ENCODE measurements at regions not wholly inside any gene's neighbourhood (a gene's known extent, or its start where the extent isn't known, plus 50 kb on each side); places are given as distances from the start of the nearest gene placed in this dataset.
"Not testable (repeated sequence)": the region's sequence is repeated elsewhere in the genome, so short reads cannot be mapped to it uniquely, and the experiment has no call there.

DNA sequence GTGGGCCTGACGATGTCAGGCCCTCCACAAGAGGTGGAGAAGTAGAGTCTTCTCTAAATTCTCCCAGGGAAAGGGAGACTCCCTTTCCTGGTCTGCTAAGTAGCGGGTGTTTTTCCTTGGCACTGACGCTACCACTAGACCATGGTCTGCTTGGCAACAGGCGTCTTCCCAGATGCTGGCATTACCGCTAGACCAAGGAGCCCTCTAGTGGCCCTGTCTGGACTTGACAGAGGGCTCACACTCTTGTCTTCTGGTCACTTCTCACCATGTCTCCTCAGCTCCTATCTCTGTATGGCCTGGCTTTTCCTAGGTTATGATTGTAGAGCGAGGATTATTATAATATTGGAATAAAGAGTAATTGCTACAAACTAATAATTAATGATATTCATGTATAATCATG lies 51.1 kb upstream of the RASSF6 start:
- H3K36me3 ChIP-seq (ENCODE audit: control insufficient read depth in 2 of 2, extremely low read depth in 1 of 2, insufficient read depth in 1 of 2, low read length in 1 of 2); H3K36me3 Mint-ChIP-seq; H3K4me1 Mint-ChIP-seq; H3K27me3 Mint-ChIP-seq; H3K27me3 ChIP-seq (replicated peaks in 1 of 2; ENCODE audit: control insufficient read depth in 2 of 2, extremely low read depth in 1 of 2, insufficient read depth in 2 of 2, low read length in 1 of 2); H3K4me3 Mint-ChIP-seq; H3K4me3 ChIP-seq (ENCODE audit: control insufficient read depth in 1 of 2, extremely low read depth in 1 of 2, low read length in 1 of 2); H3K9me3 ChIP-seq; DNase-seq; H3K27ac Mint-ChIP-seq; H3K4me1 ChIP-seq (ENCODE audit: control insufficient read depth in 1 of 2, extremely low read depth in 1 of 2, insufficient read depth in 2 of 2, low read length in 2 of 2); POLR2A ChIA-PET; ATAC-seq (replicated peaks in 1 of 4); H3K27ac ChIP-seq (ENCODE audit: low read length); CTCF ChIA-PET; H3K9me3 Mint-ChIP-seq: not testable (repeated sequence)
- no CpG with 5 or more reads among the region's 6 CpGs for WGBS (ENCODE audit: insufficient coverage)

DNA sequence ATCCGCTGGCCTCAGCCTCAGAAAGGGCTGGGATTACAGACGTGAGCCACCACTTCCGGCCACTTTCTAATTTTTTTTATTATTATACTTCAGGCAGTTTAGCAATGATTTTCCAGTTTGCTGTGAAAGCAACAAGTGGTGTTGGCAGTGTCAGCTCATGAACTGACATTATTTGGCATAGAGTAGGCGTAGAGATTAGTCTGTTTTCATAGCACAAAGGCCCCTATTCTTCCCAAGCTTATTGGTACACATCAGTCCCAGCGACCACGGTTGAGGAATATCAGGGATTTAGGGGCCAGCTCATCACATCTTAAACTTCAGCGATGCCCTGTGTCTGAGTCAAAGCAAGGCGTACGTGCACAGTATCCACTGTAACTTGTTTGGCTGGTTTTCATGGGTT lies 53.0 kb upstream of the RASSF6 start:
- H3K9me3 ChIP-seq = no peaks in the 10 kb centered on the region
- Mint-ChIP-seq H3K27ac (no peak overlapping the region), H3K27me3 (no peaks in the 10 kb centered on the region), H3K4me1 (no peaks in the 10 kb centered on the region), H3K9me3 (no peaks in the 10 kb centered on the region), H3K36me3 (no peaks in the 10 kb centered on the region), H3K4me3 (no peak overlapping the region)
- H3K27ac ChIP-seq (ENCODE audit: low read length) = no peak overlapping the region
- WGBS (ENCODE audit: insufficient coverage) = 60% methylated on average over 1 of the region's 9 CpGs
- no peak overlapping the region for H3K4me3 ChIP-seq (ENCODE audit: control insufficient read depth in 1 of 2, extremely low read depth in 1 of 2, low read length in 1 of 2)
- ATAC-seq (replicated peaks in 1 of 4) (no peak), DNase-seq (no peak)
- ChIA-PET CTCF (interaction anchor here in 1 of 2 donors (0.7 kb wide), 1 partner anchor 9 kb away, joined by 3 read pairs; no protein-coding TSS in a partner anchor), POLR2A (interaction anchor here in 1 of 2 donors (0.7 kb wide), 1 partner anchor 104 kb away, joined by 7 read pairs; no protein-coding TSS in a partner anchor)
- H3K36me3 ChIP-seq (ENCODE audit: control insufficient read depth in 2 of 2, extremely low read depth in 1 of 2, insufficient read depth in 1 of 2, low read length in 1 of 2) = no peaks in the 10 kb centered on the region
- no peaks in the 10 kb centered on the region for H3K4me1 ChIP-seq (ENCODE audit: control insufficient read depth in 1 of 2, extremely low read depth in 1 of 2, insufficient read depth in 2 of 2, low read length in 2 of 2)
- no peaks in the 10 kb centered on the region for H3K27me3 ChIP-seq (replicated peaks in 1 of 2; ENCODE audit: control insufficient read depth in 2 of 2, extremely low read depth in 1 of 2, insufficient read depth in 2 of 2, low read length in 1 of 2)

DNA sequence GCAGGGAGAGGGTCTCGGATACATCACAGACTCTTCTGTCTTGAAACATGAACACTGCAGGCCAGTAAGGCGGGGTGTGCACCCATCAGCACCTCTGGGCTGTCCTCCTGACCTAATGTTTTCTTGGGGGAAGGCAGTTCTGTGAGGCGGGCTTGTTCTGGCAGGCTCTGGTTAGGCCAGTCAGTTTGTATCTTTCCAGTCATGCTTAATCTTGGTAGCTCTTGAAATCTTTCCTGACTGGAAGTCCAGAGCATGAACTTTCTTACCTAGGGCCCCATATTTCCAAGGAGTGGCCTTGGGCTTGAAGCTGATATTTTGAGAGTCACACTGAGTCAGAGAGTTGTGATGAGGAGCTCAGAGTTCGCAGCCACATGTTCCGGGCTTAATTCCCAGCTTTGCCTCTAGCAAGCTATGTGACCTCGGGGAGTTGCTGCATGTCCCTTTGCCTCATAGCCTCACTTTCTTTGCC lies 54.2 kb upstream of the RASSF6 start:
- Mint-ChIP-seq H3K36me3 (no peaks in the 10 kb centered on the region), H3K4me1 (no peaks in the 10 kb centered on the region), H3K9me3 (no peaks in the 10 kb centered on the region), H3K27me3 (no peaks in the 10 kb centered on the region), H3K4me3 (no peak overlapping the region), H3K27ac (no peak overlapping the region)
- Histone ChIP-seq H3K9me3 (no peaks in the 10 kb centered on the region), H3K4me3 (ENCODE audit: control insufficient read depth in 1 of 2, extremely low read depth in 1 of 2, low read length in 1 of 2) (no peak overlapping the region), H3K27me3 (replicated peaks in 1 of 2; ENCODE audit: control insufficient read depth in 2 of 2, extremely low read depth in 1 of 2, insufficient read depth in 2 of 2, low read length in 1 of 2) (no peaks in the 10 kb centered on the region), H3K27ac (ENCODE audit: low read length) (no peak overlapping the region), H3K4me1 (ENCODE audit: control insufficient read depth in 1 of 2, extremely low read depth in 1 of 2, insufficient read depth in 2 of 2, low read length in 2 of 2) (no peaks in the 10 kb centered on the region), H3K36me3 (ENCODE audit: control insufficient read depth in 2 of 2, extremely low read depth in 1 of 2, insufficient read depth in 1 of 2, low read length in 1 of 2) (no peaks in the 10 kb centered on the region)
- WGBS (ENCODE audit: insufficient coverage) = no CpG with 5 or more reads among the region's 6 CpGs
- DNase-seq (no peak), ATAC-seq (replicated peaks in 1 of 4) (no peak)
- POLR2A ChIA-PET = no interaction called here
- CTCF ChIA-PET = interaction anchor here (0.6 to 0.7 kb wide), 3 partner anchors 8 to 565 kb away, joined by 3 to 8 read pairs (median 3); no protein-coding TSS in a partner anchor

DNA sequence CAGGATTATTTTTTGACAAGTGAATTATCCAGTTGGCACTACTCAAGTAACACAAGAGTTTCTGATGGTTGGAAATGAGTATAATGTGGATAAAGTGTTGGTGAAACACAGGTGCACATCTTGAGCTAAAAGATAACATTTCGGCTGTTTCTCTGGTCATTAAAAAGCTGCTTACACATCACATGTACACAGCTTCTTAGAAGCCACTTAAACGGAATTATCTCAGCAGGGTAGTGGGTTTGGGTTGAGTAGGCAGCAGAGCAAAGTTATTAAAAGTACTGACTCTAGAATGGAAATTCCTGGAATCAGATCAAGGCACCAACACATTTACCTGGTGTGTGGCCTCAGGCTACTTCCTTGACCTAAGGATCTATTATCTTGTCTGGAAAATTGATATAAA lies 55.4 kb upstream of the RASSF6 start:
- Histone ChIP-seq H3K4me1 (ENCODE audit: control insufficient read depth in 1 of 2, extremely low read depth in 1 of 2, insufficient read depth in 2 of 2, low read length in 2 of 2) (no peaks in the 10 kb centered on the region), H3K4me3 (ENCODE audit: control insufficient read depth in 1 of 2, extremely low read depth in 1 of 2, low read length in 1 of 2) (no peak overlapping the region), H3K9me3 (no peaks in the 10 kb centered on the region), H3K27me3 (replicated peaks in 1 of 2; ENCODE audit: control insufficient read depth in 2 of 2, extremely low read depth in 1 of 2, insufficient read depth in 2 of 2, low read length in 1 of 2) (no peaks in the 10 kb centered on the region), H3K36me3 (ENCODE audit: control insufficient read depth in 2 of 2, extremely low read depth in 1 of 2, insufficient read depth in 1 of 2, low read length in 1 of 2) (no peaks in the 10 kb centered on the region), H3K27ac (ENCODE audit: low read length) (no peak overlapping the region)
- no peaks in the 10 kb centered on the region for H3K4me1 Mint-ChIP-seq
- DNase-seq = no peak
- ChIA-PET POLR2A (no interaction called here), CTCF (no interaction called here)
- no peaks in the 10 kb centered on the region for H3K9me3 Mint-ChIP-seq
- ATAC-seq (replicated peaks in 1 of 4) = no peak
- no peak overlapping the region for H3K27ac Mint-ChIP-seq
- no peaks in the 10 kb centered on the region for H3K27me3 Mint-ChIP-seq
- H3K36me3 Mint-ChIP-seq = no peaks in the 10 kb centered on the region
- no CpG with 5 or more reads among the region's 2 CpGs for WGBS (ENCODE audit: insufficient coverage)
- H3K4me3 Mint-ChIP-seq = no peak overlapping the region

DNA sequence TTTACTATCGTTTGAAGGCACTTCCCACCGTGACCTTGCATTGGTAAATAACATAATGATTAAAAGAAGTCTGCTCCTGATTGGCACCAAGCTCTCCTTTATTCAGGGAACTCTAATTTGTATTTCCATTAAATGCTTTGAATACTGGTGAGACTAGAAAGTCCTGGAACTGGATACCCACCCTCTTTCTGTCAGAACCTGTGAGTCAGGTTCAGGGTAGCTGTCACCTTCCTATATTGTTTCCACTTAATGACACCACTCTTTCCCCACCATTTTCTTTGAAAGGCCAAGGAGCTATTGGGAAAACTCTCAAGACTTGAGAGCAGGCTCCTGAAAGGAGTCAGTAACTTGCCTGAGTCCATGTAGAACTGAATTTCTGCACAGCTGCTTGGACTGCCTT lies 55.9 kb upstream of the RASSF6 start:
- no CpG with 5 or more reads among the region's 2 CpGs for WGBS (ENCODE audit: insufficient coverage)
- Mint-ChIP-seq H3K27me3 (no peaks in the 10 kb centered on the region), H3K4me1 (no peaks in the 10 kb centered on the region), H3K36me3 (no peaks in the 10 kb centered on the region), H3K9me3 (no peaks in the 10 kb centered on the region), H3K4me3 (no peak overlapping the region), H3K27ac (no peak overlapping the region)
- ATAC-seq (replicated peaks in 1 of 4) = no peak
- CTCF ChIA-PET = no interaction called here
- POLR2A ChIA-PET = no interaction called here
- Histone ChIP-seq H3K36me3 (ENCODE audit: control insufficient read depth in 2 of 2, extremely low read depth in 1 of 2, insufficient read depth in 1 of 2, low read length in 1 of 2) (no peaks in the 10 kb centered on the region), H3K27me3 (replicated peaks in 1 of 2; ENCODE audit: control insufficient read depth in 2 of 2, extremely low read depth in 1 of 2, insufficient read depth in 2 of 2, low read length in 1 of 2) (no peaks in the 10 kb centered on the region), H3K4me3 (ENCODE audit: control insufficient read depth in 1 of 2, extremely low read depth in 1 of 2, low read length in 1 of 2) (no peak overlapping the region), H3K4me1 (ENCODE audit: control insufficient read depth in 1 of 2, extremely low read depth in 1 of 2, insufficient read depth in 2 of 2, low read length in 2 of 2) (no peaks in the 10 kb centered on the region), H3K9me3 (no peaks in the 10 kb centered on the region), H3K27ac (ENCODE audit: low read length) (no peak overlapping the region)
- DNase-seq = no peak

DNA sequence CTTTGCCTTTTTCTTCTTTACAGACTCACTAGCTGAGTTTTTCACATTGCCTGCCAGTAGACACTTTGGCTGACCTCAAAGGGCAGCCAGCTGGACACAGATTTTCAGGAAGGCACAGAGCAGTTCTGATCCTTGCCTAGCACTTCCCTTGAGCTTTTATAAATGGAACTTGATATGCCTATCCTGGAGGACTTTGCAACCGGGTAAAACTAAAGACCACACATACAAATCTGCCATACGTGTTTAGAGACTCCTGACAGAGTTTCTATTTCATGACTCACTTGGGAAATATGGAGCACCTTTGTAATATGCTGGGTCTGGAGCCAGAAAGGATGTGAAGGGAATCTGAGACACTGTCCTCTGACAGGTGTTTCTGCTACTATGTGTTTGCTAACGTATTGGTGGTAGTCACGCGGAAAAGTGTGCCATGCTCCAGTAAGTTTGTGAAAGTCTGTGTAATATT lies 56.7 kb upstream of the RASSF6 start:
- no peaks in the 10 kb centered on the region for H3K4me1 ChIP-seq (ENCODE audit: control insufficient read depth in 1 of 2, extremely low read depth in 1 of 2, insufficient read depth in 2 of 2, low read length in 2 of 2)
- H3K9me3 ChIP-seq = no peaks in the 10 kb centered on the region
- POLR2A ChIA-PET = no interaction called here
- no peaks in the 10 kb centered on the region for H3K9me3 Mint-ChIP-seq
- H3K27ac ChIP-seq (ENCODE audit: low read length) = no peak overlapping the region
- no peaks in the 10 kb centered on the region for H3K4me1 Mint-ChIP-seq
- ATAC-seq (replicated peaks in 1 of 4) = no peak
- H3K36me3 ChIP-seq (ENCODE audit: control insufficient read depth in 2 of 2, extremely low read depth in 1 of 2, insufficient read depth in 1 of 2, low read length in 1 of 2) = no peaks in the 10 kb centered on the region
- CTCF ChIA-PET = no interaction called here
- DNase-seq = no peak
- no peak overlapping the region for H3K4me3 ChIP-seq (ENCODE audit: control insufficient read depth in 1 of 2, extremely low read depth in 1 of 2, low read length in 1 of 2)
- no peaks in the 10 kb centered on the region for H3K27me3 Mint-ChIP-seq
- no peak overlapping the region for H3K27ac Mint-ChIP-seq
- H3K27me3 ChIP-seq (replicated peaks in 1 of 2; ENCODE audit: control insufficient read depth in 2 of 2, extremely low read depth in 1 of 2, insufficient read depth in 2 of 2, low read length in 1 of 2) = no peaks in the 10 kb centered on the region
- no peak overlapping the region for H3K4me3 Mint-ChIP-seq
- no peaks in the 10 kb centered on the region for H3K36me3 Mint-ChIP-seq
- no CpG with 5 or more reads among the region's 5 CpGs for WGBS (ENCODE audit: insufficient coverage)

DNA sequence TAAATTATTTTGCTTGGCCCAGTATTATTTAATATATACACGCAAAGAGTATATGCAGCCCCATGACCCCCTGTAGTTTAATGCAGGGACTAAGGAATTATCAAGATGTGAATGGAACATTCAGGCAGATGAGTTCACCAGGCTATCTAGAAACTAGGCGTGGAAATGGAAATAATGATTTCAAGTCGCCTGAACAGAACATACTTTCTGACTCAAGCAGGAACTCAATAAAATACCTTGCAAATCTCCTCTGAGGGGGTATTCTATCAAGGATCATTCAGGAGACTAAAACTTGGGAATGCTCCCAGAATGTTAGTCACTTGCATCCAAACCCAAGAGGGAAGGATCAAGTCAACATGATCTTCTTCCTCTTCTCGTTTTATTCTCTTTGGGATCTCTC lies 59.6 kb upstream of the RASSF6 start:
- Histone ChIP-seq H3K4me3 (ENCODE audit: control insufficient read depth in 1 of 2, extremely low read depth in 1 of 2, low read length in 1 of 2) (no peak overlapping the region), H3K27me3 (replicated peaks in 1 of 2; ENCODE audit: control insufficient read depth in 2 of 2, extremely low read depth in 1 of 2, insufficient read depth in 2 of 2, low read length in 1 of 2) (no peaks in the 10 kb centered on the region), H3K36me3 (ENCODE audit: control insufficient read depth in 2 of 2, extremely low read depth in 1 of 2, insufficient read depth in 1 of 2, low read length in 1 of 2) (no peaks in the 10 kb centered on the region), H3K27ac (ENCODE audit: low read length) (no peak overlapping the region), H3K9me3 (no peaks in the 10 kb centered on the region), H3K4me1 (ENCODE audit: control insufficient read depth in 1 of 2, extremely low read depth in 1 of 2, insufficient read depth in 2 of 2, low read length in 2 of 2) (no peaks in the 10 kb centered on the region)
- CTCF ChIA-PET = no interaction called here
- Mint-ChIP-seq H3K27me3 (no peaks in the 10 kb centered on the region), H3K27ac (no peak overlapping the region), H3K36me3 (no peaks in the 10 kb centered on the region), H3K4me1 (no peaks in the 10 kb centered on the region), H3K9me3 (no peaks in the 10 kb centered on the region), H3K4me3 (no peak overlapping the region)
- no peak for ATAC-seq (replicated peaks in 1 of 4)
- no CpG with 5 or more reads among the region's 4 CpGs for WGBS (ENCODE audit: insufficient coverage)
- DNase-seq = no peak
- POLR2A ChIA-PET = no interaction called here

Data from T-cell (primary cell).